ENCODE measurements at regions not wholly inside any gene's neighbourhood (a gene's known extent, or its start where the extent isn't known, plus 50 kb on each side); places are given as distances from the start of the nearest gene placed in this dataset.
"Not testable (repeated sequence)": the region's sequence is repeated elsewhere in the genome, so short reads cannot be mapped to it uniquely, and the experiment has no call there.

- no peak for DNase-seq (ENCODE audit: low read depth in 2 of 2)
These were observed 202.9 kb downstream of the USP25 start for GRCh38 chr21:15932726-15933125.

GRCh38 chr21:15935530-15935929, 205.7 kb downstream of the USP25 start:
- DNase-seq (ENCODE audit: low read depth in 2 of 2): no peak

DNA sequence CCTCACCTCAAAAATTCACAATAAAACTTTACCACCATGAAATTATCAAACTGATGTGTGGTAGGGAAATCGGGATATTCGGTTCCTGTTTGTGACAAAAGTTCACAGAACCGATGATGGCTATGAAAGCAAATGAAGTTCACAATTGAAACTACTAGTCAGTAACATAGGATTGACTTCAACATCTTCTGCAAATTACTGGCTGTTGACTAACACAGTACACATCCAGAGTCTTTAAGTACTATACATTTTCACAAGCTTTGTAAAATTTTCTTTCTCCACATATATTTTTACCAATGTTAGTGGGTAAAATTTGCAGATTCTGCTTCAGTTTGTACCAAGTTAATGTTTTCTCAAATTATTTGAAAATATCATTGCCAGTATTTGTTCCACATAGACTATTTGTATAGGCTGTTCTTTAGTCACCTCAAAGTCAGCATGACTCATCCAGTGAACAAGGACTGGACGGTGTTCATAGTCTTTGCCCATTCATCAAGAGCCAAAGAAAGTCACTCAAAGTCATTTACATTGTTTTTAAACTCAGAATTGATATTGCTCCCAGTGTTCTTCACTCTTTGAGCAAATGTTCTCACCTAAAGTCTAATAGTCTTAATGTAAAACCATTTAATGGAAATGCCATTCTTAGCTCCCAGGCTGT, 213.4 kb downstream of the USP25 start:
- no peak for DNase-seq (ENCODE audit: low read depth in 2 of 2)

- DNase-seq (ENCODE audit: low read depth in 2 of 2): no peak
These were observed 217.9 kb downstream of the USP25 start for GRCh38 chr21:15947677-15948076.

- no peak for DNase-seq (ENCODE audit: low read depth in 2 of 2)
These were observed 223.9 kb downstream of the USP25 start for GRCh38 chr21:15953551-15954116.

GRCh38 chr21:15964236-15964855, 234.6 kb downstream of the USP25 start:
- DNase-seq (ENCODE audit: low read depth in 2 of 2): no peak

GRCh38 chr21:15966231-15966630, 236.4 kb downstream of the USP25 start:
- no peak for DNase-seq (ENCODE audit: low read depth in 2 of 2)

- DNase-seq (ENCODE audit: low read depth in 2 of 2): no peak
These were observed 236.9 kb downstream of the USP25 start for GRCh38 chr21:15966651-15967050.

DNA sequence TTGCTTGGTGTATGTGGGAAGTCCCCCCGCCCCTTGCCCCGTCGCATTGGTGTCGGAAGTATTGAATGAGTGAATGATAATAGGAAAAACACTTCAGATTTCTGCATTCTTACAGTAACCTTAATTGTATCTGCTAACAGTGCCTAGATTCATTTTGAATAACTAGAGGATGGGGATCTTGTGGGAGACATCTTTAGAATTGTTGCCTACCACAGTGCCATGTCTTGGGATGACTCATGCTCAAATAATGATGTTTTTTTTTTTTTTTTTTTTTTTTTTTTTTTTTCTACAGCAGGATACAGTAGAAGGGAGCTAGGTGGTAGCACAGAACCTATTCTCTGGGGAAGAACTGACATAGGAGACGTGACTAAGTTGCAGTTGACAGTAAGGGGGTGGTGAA, 237.9 kb downstream of the USP25 start:
- no peak for DNase-seq (ENCODE audit: low read depth in 2 of 2)

- DNase-seq (ENCODE audit: low read depth in 2 of 2): no peak
These were observed 239.1 kb downstream of the USP25 start for GRCh38 chr21:15968776-15969310.

DNA sequence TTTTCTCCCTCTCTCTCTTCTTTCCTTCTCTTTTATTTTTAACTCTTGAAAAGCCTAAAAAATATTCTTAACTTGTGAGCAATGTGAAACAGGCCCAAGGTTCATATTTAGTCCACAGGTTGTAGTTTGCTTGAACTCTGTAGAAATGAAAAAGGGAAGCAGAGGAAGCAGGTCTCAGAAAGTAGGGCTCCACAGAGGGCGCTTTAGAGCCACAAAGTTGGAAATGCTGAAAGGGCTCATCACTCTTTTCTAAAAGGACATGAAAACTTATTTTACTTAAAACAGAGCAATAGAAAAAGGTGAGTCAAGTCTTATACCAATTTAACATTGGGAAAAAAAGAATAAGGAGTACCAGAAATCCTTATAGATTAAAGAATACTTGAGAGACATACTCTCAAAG, 247.0 kb downstream of the USP25 start:
- DNase-seq (ENCODE audit: low read depth in 2 of 2): no peak

DNA sequence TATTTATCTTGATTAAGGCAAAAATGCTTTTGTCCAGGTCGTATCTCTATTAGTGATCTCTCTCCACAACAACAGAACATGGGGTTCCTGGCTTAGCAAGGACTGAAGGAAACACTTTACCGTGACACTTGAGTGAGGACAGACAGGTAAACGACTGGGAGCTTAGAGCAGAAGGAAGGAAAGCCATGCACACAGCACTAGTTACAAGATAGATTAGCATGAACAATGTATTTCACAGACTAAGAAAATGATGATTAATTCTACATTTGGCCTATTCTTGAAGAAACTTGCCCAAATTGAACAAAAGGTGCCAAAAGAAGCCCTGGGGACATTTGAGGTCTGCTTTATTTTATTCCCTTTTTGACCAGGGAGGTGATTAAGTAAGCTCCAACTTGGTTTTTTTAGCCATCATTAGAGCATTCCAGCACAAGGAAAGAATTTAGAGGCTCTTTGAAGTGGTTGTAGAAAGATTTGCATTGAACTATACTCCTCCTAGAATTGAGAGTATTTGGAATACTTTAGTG, 248.5 kb downstream of the USP25 start:
- DNase-seq (ENCODE audit: low read depth in 2 of 2): no peak

DNA sequence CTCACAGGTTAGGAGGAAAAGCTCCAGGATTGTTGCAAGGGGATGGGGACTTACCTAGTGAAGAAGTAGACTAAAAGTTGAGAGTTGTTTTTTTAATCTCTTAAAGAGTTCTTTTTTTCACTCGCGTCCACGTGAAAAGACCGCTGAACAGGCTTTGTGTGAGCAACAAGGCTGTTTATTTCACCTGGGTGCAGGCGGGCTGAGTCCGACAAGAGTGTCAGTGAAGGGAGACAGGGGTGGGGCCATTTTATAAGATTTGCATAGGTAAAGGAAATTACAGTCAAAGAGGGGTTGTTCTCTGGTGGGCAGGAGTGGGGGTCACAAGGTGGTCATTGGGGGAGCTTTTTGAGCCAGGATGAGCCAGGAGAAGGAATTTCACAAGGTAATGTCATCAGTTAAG, 249.7 kb downstream of the USP25 start:
- DNase-seq (ENCODE audit: low read depth in 2 of 2): not testable (repeated sequence)

DNA sequence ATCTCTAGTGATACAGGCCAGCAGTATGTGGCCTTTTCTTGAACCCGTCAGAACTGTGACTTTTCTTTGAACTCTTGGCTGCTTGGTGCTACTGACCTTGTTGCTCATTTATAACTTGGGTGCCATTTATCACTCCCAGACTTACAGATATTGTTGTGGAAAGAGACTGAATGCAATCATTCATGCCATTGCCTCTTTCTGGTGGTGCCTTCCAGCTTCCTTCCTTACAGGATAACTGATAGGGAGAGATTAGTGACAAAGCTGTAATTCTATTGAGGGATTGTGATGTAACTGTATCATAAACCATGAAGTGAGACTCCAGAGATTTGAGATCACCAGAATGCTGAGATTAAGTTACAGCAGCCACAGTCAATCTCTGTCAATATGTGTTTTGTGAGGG, 256.5 kb downstream of the USP25 start:
- no peak for DNase-seq (ENCODE audit: low read depth in 2 of 2)

- DNase-seq (ENCODE audit: low read depth in 2 of 2): no peak
These were observed 262.4 kb downstream of the USP25 start for GRCh38 chr21:15992171-15992570.

DNA sequence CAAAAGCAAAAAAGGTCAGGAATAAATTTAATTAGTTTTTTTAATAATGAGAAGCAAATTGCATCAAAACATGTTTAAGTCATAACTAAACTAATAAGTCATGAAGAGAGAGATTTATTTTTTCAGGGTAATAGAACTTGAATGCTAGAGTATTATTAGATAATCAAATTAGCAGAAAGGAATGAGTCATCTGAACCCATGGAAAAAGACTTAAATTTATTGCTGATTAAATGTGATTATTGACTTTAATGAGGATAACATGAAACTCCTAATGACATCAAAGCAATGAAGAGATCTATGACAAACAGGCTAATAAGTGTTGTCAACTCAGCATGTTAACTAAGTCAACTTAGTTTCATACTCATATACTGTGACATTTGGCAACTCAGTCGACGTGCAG, 264.2 kb downstream of the USP25 start:
- no peak for DNase-seq (ENCODE audit: low read depth in 2 of 2)

DNA sequence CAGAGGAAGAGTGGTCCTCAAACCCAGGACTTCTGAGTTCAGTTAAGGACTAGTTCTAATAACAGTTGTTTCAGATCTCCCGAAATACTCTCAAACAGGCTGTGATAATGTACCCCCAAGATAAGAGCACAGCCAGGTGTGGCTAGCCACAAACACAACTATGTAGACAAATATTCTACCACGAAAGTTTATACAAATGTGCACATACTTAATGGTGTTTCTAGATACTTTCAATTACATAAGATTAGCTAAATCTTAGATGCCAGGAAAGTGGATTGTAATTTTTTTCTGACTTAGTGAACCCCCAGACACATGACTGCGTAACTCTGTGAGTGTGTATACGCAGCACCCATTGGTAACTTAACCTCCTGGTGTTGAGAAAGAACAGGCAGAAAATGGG, 270.0 kb downstream of the USP25 start:
- DNase-seq (ENCODE audit: low read depth in 2 of 2): no peak

DNA sequence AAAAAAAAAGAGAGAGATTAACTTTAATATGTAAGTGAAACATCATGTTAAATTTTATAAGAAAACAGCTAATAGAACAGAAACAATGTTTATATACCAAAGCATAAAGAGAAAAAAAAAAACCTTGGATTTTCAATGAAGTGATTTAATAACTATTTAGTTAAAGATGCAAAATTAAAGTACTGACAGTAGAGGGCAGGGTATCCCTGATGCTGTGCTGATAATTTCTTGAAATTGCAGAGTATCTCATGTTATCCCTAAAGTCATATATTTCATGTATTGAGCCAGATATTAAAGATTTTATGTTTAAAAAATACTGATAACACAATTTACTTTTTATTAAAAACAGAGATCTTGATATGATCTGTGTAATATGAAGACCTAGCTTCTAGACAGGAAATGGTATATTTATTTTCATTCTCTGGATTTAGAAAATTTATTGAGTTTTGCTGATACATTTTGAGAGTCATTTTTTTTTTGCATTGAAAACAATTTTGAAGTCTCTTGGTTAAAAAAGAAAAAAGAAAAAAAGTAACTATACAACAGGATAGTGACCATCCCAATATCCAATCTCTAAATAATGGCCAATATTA, 273.2 kb downstream of the USP25 start:
- no peak for DNase-seq (ENCODE audit: low read depth in 2 of 2)

- DNase-seq (ENCODE audit: low read depth in 2 of 2): no peak
These were observed 274.3 kb downstream of the USP25 start for GRCh38 chr21:16004086-16004485.

DNA sequence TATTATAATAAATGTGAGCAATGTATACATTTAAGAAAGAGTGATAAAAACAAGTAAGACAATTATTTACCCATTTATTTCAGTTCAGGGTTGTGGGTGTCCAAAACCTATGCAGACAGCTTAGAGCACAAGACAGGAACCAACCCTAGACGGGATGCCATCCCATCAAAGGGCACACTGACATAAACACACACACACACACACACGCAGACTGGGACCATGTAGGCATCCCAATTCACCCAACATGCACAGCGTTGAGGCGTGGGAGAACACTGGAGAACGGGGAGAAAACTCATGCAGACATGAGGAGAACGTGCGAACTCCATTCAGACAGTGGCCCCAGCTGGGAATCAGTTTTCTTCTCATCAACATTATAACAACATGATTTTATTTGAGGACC, 274.7 kb downstream of the USP25 start:
- DNase-seq (ENCODE audit: low read depth in 2 of 2): no peak

DNA sequence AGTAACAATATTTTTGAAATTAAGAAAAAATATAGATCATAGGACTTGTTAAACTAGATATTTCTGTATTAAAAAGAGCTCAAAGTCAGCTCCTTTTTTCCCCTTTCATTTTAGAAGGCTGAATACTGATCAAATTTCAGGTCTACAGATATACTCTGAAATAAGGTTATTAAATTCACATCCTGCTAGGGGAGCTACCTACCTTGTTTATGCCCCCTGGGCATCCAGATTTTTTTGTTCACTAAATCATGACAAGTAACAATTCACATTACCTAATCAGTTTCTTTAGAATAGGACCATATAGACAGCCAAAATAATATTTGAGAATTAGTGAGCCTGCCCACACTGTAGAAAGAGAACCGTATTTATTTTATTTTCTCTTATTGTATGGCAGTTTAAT, 276.2 kb downstream of the USP25 start:
- DNase-seq (ENCODE audit: low read depth in 2 of 2): no peak

DNA sequence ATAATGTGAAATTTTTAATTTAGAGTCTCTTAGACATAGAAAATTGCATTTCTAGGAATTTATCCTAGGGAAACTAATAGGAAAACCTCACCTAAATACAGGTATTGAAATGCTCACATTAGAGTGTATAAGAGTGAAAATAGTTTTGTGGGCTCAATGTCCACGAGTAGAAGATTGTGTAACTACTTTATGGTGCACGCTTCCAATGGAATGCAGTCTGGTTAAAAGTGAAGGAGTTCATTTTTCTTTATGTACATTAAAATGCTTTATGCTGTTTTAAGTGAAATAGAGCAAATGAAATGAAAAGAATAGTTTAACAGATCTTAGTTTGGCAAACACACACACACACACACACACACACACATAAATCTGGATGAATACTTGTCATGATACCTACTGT, 278.2 kb downstream of the USP25 start:
- DNase-seq (ENCODE audit: low read depth in 2 of 2): no peak

- DNase-seq (ENCODE audit: low read depth in 2 of 2): no peak
These were observed 281.9 kb downstream of the USP25 start for GRCh38 chr21:16011719-16012118.

All from activated CD4-positive, alpha-beta T cell treated with anti-CD3 and anti-CD28 coated beads for 24 hours (primary cell).